ENCODE measurements at regions not wholly inside any gene's neighbourhood (a gene's known extent, or its start where the extent isn't known, plus 50 kb on each side); places are given as distances from the start of the nearest gene placed in this dataset.

DNA sequence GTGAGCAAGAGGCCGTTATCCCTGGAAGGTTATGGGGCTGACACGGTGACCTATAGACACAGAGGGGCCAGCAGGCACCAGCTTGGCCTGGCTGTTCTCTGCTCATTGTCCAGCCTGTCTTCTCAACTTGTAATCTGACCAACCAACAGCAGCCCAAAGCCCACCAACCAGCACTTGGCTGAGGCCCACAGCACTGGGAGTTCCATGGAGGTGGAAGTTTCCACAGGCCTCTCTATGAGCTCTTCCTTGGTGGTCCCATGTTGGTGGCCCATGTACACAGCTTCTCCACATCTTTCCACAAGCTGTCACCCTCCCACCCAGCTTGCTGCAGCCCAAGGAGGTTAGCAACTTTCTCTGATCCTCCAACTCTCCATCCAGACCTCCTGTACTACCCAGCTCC lies 56.2 kb upstream of the KLHL31 start:
- in situ Hi-C loops (cut with MboI; ENCODE audit: low sequenced_read_pairs, unreplicated experiment) = loop anchor here (10.0 kb wide), 1 partner anchor 227 kb away; no protein-coding TSS in a partner anchor
- no peak for DNase-seq (ENCODE audit: low spot score)
- TF ChIP-seq, protein P1, sequence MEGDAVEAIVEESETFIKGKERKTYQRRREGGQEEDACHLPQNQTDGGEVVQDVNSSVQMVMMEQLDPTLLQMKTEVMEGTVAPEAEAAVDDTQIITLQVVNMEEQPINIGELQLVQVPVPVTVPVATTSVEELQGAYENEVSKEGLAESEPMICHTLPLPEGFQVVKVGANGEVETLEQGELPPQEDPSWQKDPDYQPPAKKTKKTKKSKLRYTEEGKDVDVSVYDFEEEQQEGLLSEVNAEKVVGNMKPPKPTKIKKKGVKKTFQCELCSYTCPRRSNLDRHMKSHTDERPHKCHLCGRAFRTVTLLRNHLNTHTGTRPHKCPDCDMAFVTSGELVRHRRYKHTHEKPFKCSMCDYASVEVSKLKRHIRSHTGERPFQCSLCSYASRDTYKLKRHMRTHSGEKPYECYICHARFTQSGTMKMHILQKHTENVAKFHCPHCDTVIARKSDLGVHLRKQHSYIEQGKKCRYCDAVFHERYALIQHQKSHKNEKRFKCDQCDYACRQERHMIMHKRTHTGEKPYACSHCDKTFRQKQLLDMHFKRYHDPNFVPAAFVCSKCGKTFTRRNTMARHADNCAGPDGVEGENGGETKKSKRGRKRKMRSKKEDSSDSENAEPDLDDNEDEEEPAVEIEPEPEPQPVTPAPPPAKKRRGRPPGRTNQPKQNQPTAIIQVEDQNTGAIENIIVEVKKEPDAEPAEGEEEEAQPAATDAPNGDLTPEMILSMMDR (IDR thresholded peaks at IDR 0.05; ENCODE audit: borderline replicate concordance, control extremely low read depth, extremely low read depth, insufficient read depth, missing control alignments) = no peak

DNA sequence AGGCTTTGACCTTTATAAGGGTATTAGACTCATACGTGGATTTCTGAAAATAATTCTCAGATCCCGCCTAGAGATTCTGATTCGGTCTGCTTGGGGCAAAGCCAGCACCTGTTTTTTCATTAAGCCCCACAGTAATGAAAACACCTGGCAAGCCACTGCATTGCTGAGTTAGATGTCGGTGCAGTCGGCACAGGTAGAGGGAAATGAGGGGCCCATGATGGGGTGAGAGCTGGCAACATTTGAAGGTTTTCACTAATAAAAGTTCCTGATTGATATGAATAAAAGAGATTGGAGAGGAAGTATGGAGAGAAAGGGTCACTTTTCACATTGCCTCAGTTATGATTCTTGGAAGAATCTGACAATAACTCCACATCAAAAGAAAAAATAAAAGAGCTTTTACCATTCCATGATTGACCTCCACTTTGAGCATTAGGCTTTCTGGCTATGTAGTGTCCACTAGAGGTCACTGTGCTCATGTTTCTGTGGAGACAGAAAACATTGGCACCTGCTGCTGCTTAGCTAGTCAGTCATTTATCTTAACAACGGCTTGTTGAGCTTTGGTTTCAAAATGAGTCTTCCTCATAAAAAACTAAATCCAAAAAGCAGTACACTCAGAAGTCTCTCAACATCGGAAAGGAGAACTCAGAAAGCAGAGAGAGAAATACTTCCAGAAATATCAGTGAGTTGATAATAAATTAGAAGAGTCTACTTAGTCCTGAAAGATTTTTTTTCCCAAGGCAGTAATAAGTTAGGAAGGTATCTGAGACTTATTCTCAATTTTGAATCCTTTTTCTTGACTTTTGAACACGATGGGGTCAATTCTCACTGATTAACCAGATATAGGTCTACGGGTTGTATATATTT lies 53.3 kb upstream of the KLHL31 start:
- in situ Hi-C loops (cut with MboI; ENCODE audit: low sequenced_read_pairs, unreplicated experiment) = no loop called here
- TF ChIP-seq, protein P1 (IDR thresholded peaks at IDR 0.05; ENCODE audit: borderline replicate concordance, control extremely low read depth, extremely low read depth, insufficient read depth, missing control alignments) = peak; percentile 78
- DNase-seq (ENCODE audit: low spot score) = peak; percentile 73

DNA sequence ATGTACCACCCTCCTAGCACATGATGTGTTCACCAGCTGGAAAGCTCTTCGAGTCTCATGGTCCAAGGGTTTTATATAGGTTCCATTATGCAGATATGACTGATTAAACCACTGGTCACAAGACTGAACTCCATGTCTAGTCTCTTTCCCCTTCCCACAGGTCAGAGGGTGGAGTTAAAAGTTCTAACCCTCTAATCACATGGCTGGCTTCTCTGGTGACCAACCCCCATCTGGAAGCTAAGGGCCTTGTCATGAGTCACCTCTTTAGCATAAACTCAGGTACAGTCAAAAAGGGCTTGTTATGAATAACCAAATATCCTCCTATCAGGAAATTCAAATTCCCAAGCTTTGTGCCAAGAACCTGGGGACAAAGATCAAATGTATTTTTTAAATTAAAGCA lies 52.0 kb upstream of the KLHL31 start:
- DNase-seq (ENCODE audit: low spot score) = no peak
- in situ Hi-C loops (cut with MboI; ENCODE audit: low sequenced_read_pairs, unreplicated experiment) = no loop called here
- TF ChIP-seq, protein P1 (IDR thresholded peaks at IDR 0.05; ENCODE audit: borderline replicate concordance, control extremely low read depth, extremely low read depth, insufficient read depth, missing control alignments) = no peak

DNA sequence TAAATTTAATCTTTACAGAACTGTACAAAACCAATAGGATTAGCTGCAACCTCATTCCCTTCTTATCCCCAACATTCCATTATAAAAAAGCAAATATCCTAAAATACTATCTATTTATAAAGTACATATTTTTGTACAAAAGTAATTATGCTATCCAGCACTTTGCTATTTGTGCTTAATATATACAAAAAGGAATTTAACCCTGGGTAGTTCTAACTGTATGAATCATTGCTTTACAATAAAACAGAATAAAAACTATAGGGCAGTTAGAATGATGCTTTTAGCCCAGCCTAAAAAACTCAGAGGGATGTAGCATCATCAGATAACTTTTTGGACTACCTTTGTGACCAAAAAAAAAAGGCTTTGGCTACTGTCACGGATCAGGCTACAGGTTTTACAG lies 49.9 kb upstream of the KLHL31 start:
- in situ Hi-C loops (cut with MboI; ENCODE audit: low sequenced_read_pairs, unreplicated experiment) = no loop called here
- TF ChIP-seq, protein P1 (IDR thresholded peaks at IDR 0.05; ENCODE audit: borderline replicate concordance, control extremely low read depth, extremely low read depth, insufficient read depth, missing control alignments) = no peak

More for the DNA sequence above, 49.9 kb upstream of the KLHL31 start:
- DNase-seq (ENCODE audit: low spot score) = no peak
